ENCODE measurements at regions not wholly inside any gene's neighbourhood (a gene's known extent, or its start where the extent isn't known, plus 50 kb on each side); places are given as distances from the start of the nearest gene placed in this dataset.

DNA sequence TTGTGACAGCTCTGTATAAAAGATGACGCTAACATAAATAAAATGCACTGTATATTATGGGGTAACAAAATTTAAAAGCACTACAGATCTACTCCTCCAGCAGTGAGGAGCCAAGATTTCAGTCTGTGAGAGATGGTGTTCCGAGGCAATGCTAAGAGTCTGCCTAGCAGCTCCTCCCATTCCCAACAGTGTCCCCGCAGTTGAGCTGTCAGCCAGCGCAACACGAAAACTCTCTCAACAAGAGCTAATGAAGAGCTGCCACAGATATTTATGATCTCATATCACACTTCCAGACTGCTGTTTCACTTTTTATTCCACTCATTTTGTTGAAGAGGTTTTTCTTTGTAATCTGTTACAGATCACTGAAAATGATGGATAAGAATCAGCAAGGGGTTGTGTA lies 53.9 kb upstream of the ESRRG start:
- Histone ChIP-seq H2AFZ (ENCODE audit: low read depth, low read length) (no peak overlapping the region), H3K79me2 (ENCODE audit: insufficient read depth, low read length) (no peaks in the 10 kb centered on the region), H4K20me1 (ENCODE audit: insufficient read depth, low read length) (no peaks in the 10 kb centered on the region), H3K4me1 (ENCODE audit: insufficient read depth, low read length) (no peaks in the 10 kb centered on the region), H3K27me3 (ENCODE audit: insufficient read depth, low read length) (no peaks in the 10 kb centered on the region), H3K9ac (ENCODE audit: low read length) (no peak overlapping the region), H3K4me3 (ENCODE audit: insufficient read depth, low read depth, low read length) (no peak overlapping the region), H3K4me2 (ENCODE audit: low read length) (no peak overlapping the region), H3K36me3 (ENCODE audit: insufficient read depth, low read length) (no peaks in the 10 kb centered on the region), H3K9me3 (ENCODE audit: insufficient read depth, low read depth, low read length) (no peaks in the 10 kb centered on the region), H3K27ac (ENCODE audit: low read depth, low read length) (no peak overlapping the region)
- DNase-seq (ENCODE audit: low read depth) (no peak), FAIRE-seq (no peak)
- Mint-ChIP-seq H3K4me1 (ENCODE audit: low read depth, unreplicated experiment) (no peaks in the 10 kb centered on the region), H3K4me3 (ENCODE audit: unreplicated experiment) (no peak overlapping the region), H3K36me3 (ENCODE audit: low read depth, unreplicated experiment) (no peaks in the 10 kb centered on the region), H3K9me3 (ENCODE audit: unreplicated experiment) (no peaks in the 10 kb centered on the region), H3K27ac (ENCODE audit: unreplicated experiment) (no peak overlapping the region), H3K27me3 (ENCODE audit: low read depth, unreplicated experiment) (no peaks in the 10 kb centered on the region)
- no peak for TF ChIP-seq EZH2 (IDR thresholded peaks at IDR 0.05; ENCODE audit: insufficient read depth, low read length)
- TF ChIP-seq, protein P1, sequence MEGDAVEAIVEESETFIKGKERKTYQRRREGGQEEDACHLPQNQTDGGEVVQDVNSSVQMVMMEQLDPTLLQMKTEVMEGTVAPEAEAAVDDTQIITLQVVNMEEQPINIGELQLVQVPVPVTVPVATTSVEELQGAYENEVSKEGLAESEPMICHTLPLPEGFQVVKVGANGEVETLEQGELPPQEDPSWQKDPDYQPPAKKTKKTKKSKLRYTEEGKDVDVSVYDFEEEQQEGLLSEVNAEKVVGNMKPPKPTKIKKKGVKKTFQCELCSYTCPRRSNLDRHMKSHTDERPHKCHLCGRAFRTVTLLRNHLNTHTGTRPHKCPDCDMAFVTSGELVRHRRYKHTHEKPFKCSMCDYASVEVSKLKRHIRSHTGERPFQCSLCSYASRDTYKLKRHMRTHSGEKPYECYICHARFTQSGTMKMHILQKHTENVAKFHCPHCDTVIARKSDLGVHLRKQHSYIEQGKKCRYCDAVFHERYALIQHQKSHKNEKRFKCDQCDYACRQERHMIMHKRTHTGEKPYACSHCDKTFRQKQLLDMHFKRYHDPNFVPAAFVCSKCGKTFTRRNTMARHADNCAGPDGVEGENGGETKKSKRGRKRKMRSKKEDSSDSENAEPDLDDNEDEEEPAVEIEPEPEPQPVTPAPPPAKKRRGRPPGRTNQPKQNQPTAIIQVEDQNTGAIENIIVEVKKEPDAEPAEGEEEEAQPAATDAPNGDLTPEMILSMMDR (IDR thresholded peaks at IDR 0.05; ENCODE audit: insufficient read depth, low read depth, low read length) = no peak
